B cell (primary cell): ENCODE measurements at regions not wholly inside any gene's neighbourhood (a gene's known extent, or its start where the extent isn't known, plus 50 kb on each side); places are given as distances from the start of the nearest gene placed in this dataset.

Experiments used
- ATAC-seq: fragments of 200-7000 bp; cut with Tn5 transposase; one replicate; pipeline ENCODE4 v1.10.0; 2021; ENCODE audit warnings: low read depth, mild to moderate bottlenecking, moderate number of reproducible peaks, moderate library complexity
- CTCF ChIA-PET: fragments of 350-600 bp; sonication (Branson Sonifier 250); formaldehyde crosslinking; loops from one replicate; lab custom pipeline; 2021; ENCODE audit warnings: antibody characterized with exemption, inconsistent platforms; lab: Charles Lee
- POLR2A ChIA-PET: fragments of 350-600 bp; sonication (Branson Sonifier 250); formaldehyde crosslinking; loops from one replicate; lab custom pipeline; 2021; ENCODE audit warnings: antibody characterized with exemption; lab: Charles Lee
- DNase-seq: peaks from one replicate; pipeline ENCODE4 v3.0.0; 2013
- H2AFZ ChIP-seq: 2 replicates; pipeline ENCODE4 v1.6.1; 2012; ENCODE audit warnings: mild to moderate bottlenecking, low read depth, low read length; ENCODE audit not compliant: insufficient read depth, poor library complexity, severe bottlenecking
- H3K27ac ChIP-seq, 2 donors: 1 replicate in 1 of 2; 2 replicates in 1 of 2; pipeline ENCODE4 v1.5.1; 2012 to 2013; ENCODE audit warnings: low read length in 2 of 2, mild to moderate bottlenecking in 2 of 2, moderate library complexity in 1 of 2
- H3K27me3 ChIP-seq, 4 experiments: fragments of 200-600 bp in 1 of 4; sonication (generic) in 1 of 4; replicated peaks in 1 of 4; 1 replicate in 2 of 4; 2 replicates in 2 of 4; pipeline versions ENCODE4 v1.6.1 to v1.7.0; 2013 to 2016; ENCODE audit warnings: low read length in 3 of 4, mild to moderate bottlenecking in 2 of 4, mixed read lengths in 1 of 4, moderate library complexity in 1 of 4; ENCODE audit not compliant: insufficient read depth in 4 of 4, control insufficient read depth in 3 of 4; ENCODE audit errors: control extremely low read depth in 1 of 4
- H3K36me3 ChIP-seq, 2 experiments: replicated peaks in 1 of 2; 1 replicate in 1 of 2; 2 replicates in 1 of 2; pipeline versions ENCODE4 v1.6.1 to v1.7.1; 2013; ENCODE audit warnings: low read length in 1 of 2; ENCODE audit not compliant: insufficient read depth in 2 of 2, control insufficient read depth in 1 of 2; ENCODE audit errors: control extremely low read depth in 1 of 2, extremely low read depth in 1 of 2
- H3K4me1 ChIP-seq, 2 donors: fragments of 200-600 bp in 1 of 2; sonication (generic) in 1 of 2; 1 replicate in 1 of 2; 2 replicates in 1 of 2; pipeline versions ENCODE4 v1.5.1 to v1.6.1; 2013 to 2017; ENCODE audit warnings: low read length in 2 of 2; ENCODE audit not compliant: control insufficient read depth in 2 of 2, insufficient read depth in 2 of 2
- H3K4me2 ChIP-seq: replicated peaks from 2 replicates; pipeline ENCODE3; 2012; ENCODE audit warnings: mild to moderate bottlenecking, low read depth, low read length; ENCODE audit not compliant: poor library complexity, severe bottlenecking
- H3K4me3 ChIP-seq, 5 experiments: fragments of 200-600 bp in 1 of 5; sonication (generic) in 1 of 5; 1 replicate in 3 of 5; 2 replicates in 2 of 5; pipeline versions ENCODE4 v1.5.1 to v1.7.0; 2011 to 2016; ENCODE audit warnings: low read length in 4 of 5, mild to moderate bottlenecking in 4 of 5, low read depth in 2 of 5, control low read depth in 1 of 5, moderate library complexity in 1 of 5; ENCODE audit not compliant: insufficient read depth in 1 of 5; ENCODE audit errors: control extremely low read depth in 1 of 5, extremely low read depth in 1 of 5
- H3K79me2 ChIP-seq: fragments of 200-600 bp; sonication (generic); one replicate; pipeline ENCODE4 v1.6.0; 2016; ENCODE audit warnings: low read length; ENCODE audit not compliant: control insufficient read depth, insufficient read depth
- H3K9ac ChIP-seq: fragments of 200-600 bp; sonication (generic); 2 replicates; pipeline ENCODE4 v1.6.1; 2017; ENCODE audit warnings: mild to moderate bottlenecking, low read length, moderate library complexity
- H3K9me3 ChIP-seq, 3 donors: one replicate each; pipeline versions ENCODE4 v1.6.1 to v1.7.1; 2013; ENCODE audit warnings: low read length in 2 of 3; ENCODE audit not compliant: control insufficient read depth in 2 of 3, insufficient read depth in 1 of 3; ENCODE audit errors: control extremely low read depth in 1 of 3
- H4K20me1 ChIP-seq: 2 replicates; pipeline ENCODE4 v1.6.0; 2012; ENCODE audit warnings: mild to moderate bottlenecking, low read length; ENCODE audit not compliant: insufficient read depth, control insufficient read depth, poor library complexity, severe bottlenecking
- H3K27ac Mint-ChIP-seq: one replicate; pipeline ENCODE4 v1.8.0; 2021; ENCODE audit warnings: mixed read lengths
- H3K27me3 Mint-ChIP-seq: one replicate; pipeline ENCODE4 v1.8.0; 2021; ENCODE audit warnings: mixed read lengths
- H3K4me1 Mint-ChIP-seq: one replicate; pipeline ENCODE4 v1.8.0; 2021; ENCODE audit warnings: mixed read lengths
- H3K4me3 Mint-ChIP-seq: one replicate; pipeline ENCODE4 v1.8.0; 2021; ENCODE audit warnings: mixed read lengths
- H3K9me3 Mint-ChIP-seq: one replicate; pipeline ENCODE4 v1.8.0; 2022; ENCODE audit warnings: mixed read lengths; ENCODE audit not compliant: insufficient read depth
- EZH2 ChIP-seq: IDR thresholded peaks from 2 replicates; pipeline ENCODE4 v1.6.1; 2012; ENCODE audit warnings: borderline replicate concordance, low read depth, mild to moderate bottlenecking, moderate library complexity, low read length; ENCODE audit not compliant: insufficient read depth, poor library complexity, severe bottlenecking
- WGBS: methylation state at CpG from one replicate; pipeline ENCODE4 v1.1.5; 2013; ENCODE audit warnings: missing lambda C conversion rate; ENCODE audit not compliant: insufficient coverage; 5-methylcytosine and 5-hydroxymethylcytosine counted together
- intact Hi-C: fragments of 100-400 bp; cut with micrococcal nuclease; formaldehyde crosslinking; loops from one replicate; pipeline ENCODE4 v1.10.0; 2022
- TF ChIP-seq, protein P1 (sequence below): fragments of 200-600 bp; IDR thresholded peaks from one replicate; pipeline ENCODE4 v1.8.0; 2022; ENCODE audit warnings: antibody characterized with exemption, mild to moderate bottlenecking

GRCh38 chr2:57776916-57777315, 269.7 kb upstream of the VRK2 start:
- H3K36me3 ChIP-seq: no peaks in the 10 kb centered on the region
- H4K20me1 ChIP-seq: no peaks in the 10 kb centered on the region
- 100% methylated on average over 1 of the region's 2 CpGs for WGBS
- no peaks in the 10 kb centered on the region for H3K27me3 Mint-ChIP-seq
- ATAC-seq (no peak), DNase-seq (no peak)
- no peaks in the 10 kb centered on the region for H3K4me1 Mint-ChIP-seq
- H3K27me3 ChIP-seq: no peaks in the 10 kb centered on the region
- no peaks in the 10 kb centered on the region for H3K9me3 ChIP-seq
- TF ChIP-seq, protein P1, sequence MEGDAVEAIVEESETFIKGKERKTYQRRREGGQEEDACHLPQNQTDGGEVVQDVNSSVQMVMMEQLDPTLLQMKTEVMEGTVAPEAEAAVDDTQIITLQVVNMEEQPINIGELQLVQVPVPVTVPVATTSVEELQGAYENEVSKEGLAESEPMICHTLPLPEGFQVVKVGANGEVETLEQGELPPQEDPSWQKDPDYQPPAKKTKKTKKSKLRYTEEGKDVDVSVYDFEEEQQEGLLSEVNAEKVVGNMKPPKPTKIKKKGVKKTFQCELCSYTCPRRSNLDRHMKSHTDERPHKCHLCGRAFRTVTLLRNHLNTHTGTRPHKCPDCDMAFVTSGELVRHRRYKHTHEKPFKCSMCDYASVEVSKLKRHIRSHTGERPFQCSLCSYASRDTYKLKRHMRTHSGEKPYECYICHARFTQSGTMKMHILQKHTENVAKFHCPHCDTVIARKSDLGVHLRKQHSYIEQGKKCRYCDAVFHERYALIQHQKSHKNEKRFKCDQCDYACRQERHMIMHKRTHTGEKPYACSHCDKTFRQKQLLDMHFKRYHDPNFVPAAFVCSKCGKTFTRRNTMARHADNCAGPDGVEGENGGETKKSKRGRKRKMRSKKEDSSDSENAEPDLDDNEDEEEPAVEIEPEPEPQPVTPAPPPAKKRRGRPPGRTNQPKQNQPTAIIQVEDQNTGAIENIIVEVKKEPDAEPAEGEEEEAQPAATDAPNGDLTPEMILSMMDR: no peak
- TF ChIP-seq EZH2: no peak
- no peak overlapping the region for H3K27ac ChIP-seq
- H3K4me1 ChIP-seq: no peaks in the 10 kb centered on the region
- H3K4me3 Mint-ChIP-seq: no peak overlapping the region
- no peak overlapping the region for H3K9ac ChIP-seq
- no peaks in the 10 kb centered on the region for H3K9me3 Mint-ChIP-seq
- no peak overlapping the region for H3K27ac Mint-ChIP-seq
- CTCF ChIA-PET: interaction anchor here (1.0 kb wide), 1 partner anchor 17 kb away, joined by 3 read pairs; no protein-coding TSS in a partner anchor
- H3K79me2 ChIP-seq: no peaks in the 10 kb centered on the region
- H3K4me2 ChIP-seq: no peak overlapping the region
- H3K4me3 ChIP-seq: no peak overlapping the region
- POLR2A ChIA-PET: no interaction called here
- intact Hi-C loops: no loop called here
- H2AFZ ChIP-seq: no peak overlapping the region

GRCh38 chr2:57782587-57782986, 264.0 kb upstream of the VRK2 start:
- TF ChIP-seq, protein P1: no peak
- no peak for TF ChIP-seq EZH2
- Histone ChIP-seq H3K36me3 (no peaks in the 10 kb centered on the region), H3K27me3 (no peaks in the 10 kb centered on the region), H3K9ac (no peak overlapping the region), H3K4me1 (no peaks in the 10 kb centered on the region), H3K79me2 (no peaks in the 10 kb centered on the region), H3K27ac (no peak overlapping the region), H2AFZ (no peak overlapping the region), H3K9me3 (no peaks in the 10 kb centered on the region), H3K4me3 (no peak overlapping the region), H4K20me1 (no peaks in the 10 kb centered on the region), H3K4me2 (no peak overlapping the region)
- Mint-ChIP-seq H3K9me3 (no peaks in the 10 kb centered on the region), H3K4me1 (no peaks in the 10 kb centered on the region), H3K4me3 (no peak overlapping the region), H3K27ac (no peak overlapping the region), H3K27me3 (no peaks in the 10 kb centered on the region)
- ChIA-PET CTCF (no interaction called here), POLR2A (no interaction called here)
- intact Hi-C loops: no loop called here
- ATAC-seq: no peak
- no peak for DNase-seq
